ENCODE measurements at regions not wholly inside any gene's neighbourhood (a gene's known extent, or its start where the extent isn't known, plus 50 kb on each side); places are given as distances from the start of the nearest gene placed in this dataset.

- no peaks in the 10 kb centered on the region for H3K27me3 ChIP-seq (ENCODE audit: low read depth)
- DNase-seq (no peak), ATAC-seq (no peak)
- no peak overlapping the region for H3K4me3 ChIP-seq
- H3K9me3 ChIP-seq, result no peaks in the 10 kb centered on the region
- H3K27ac ChIP-seq, result no peak overlapping the region
- intact Hi-C loops (cut with DNase I), result no loop called here
- no peaks in the 10 kb centered on the region for H3K4me1 ChIP-seq
- TF ChIP-seq, protein P1, sequence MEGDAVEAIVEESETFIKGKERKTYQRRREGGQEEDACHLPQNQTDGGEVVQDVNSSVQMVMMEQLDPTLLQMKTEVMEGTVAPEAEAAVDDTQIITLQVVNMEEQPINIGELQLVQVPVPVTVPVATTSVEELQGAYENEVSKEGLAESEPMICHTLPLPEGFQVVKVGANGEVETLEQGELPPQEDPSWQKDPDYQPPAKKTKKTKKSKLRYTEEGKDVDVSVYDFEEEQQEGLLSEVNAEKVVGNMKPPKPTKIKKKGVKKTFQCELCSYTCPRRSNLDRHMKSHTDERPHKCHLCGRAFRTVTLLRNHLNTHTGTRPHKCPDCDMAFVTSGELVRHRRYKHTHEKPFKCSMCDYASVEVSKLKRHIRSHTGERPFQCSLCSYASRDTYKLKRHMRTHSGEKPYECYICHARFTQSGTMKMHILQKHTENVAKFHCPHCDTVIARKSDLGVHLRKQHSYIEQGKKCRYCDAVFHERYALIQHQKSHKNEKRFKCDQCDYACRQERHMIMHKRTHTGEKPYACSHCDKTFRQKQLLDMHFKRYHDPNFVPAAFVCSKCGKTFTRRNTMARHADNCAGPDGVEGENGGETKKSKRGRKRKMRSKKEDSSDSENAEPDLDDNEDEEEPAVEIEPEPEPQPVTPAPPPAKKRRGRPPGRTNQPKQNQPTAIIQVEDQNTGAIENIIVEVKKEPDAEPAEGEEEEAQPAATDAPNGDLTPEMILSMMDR (IDR thresholded peaks at IDR 0.05), result no peak
- no peaks in the 10 kb centered on the region for H3K36me3 ChIP-seq
These were observed 159.7 kb upstream of the MBNL1 start for GRCh38 chr3:152109038-152109437.

- Histone ChIP-seq H3K4me1 (no peaks in the 10 kb centered on the region), H3K27me3 (ENCODE audit: low read depth) (no peaks in the 10 kb centered on the region), H3K4me3 (no peak overlapping the region), H3K27ac (no peak overlapping the region), H3K9me3 (no peaks in the 10 kb centered on the region), H3K36me3 (no peaks in the 10 kb centered on the region)
- DNase-seq, result no peak
- intact Hi-C loops (cut with DNase I), result no loop called here
- TF ChIP-seq, protein P1 (IDR thresholded peaks at IDR 0.05), result no peak
- ATAC-seq, result no peak
These were observed 155.3 kb upstream of the MBNL1 start for GRCh38 chr3:152113413-152113812.

DNA sequence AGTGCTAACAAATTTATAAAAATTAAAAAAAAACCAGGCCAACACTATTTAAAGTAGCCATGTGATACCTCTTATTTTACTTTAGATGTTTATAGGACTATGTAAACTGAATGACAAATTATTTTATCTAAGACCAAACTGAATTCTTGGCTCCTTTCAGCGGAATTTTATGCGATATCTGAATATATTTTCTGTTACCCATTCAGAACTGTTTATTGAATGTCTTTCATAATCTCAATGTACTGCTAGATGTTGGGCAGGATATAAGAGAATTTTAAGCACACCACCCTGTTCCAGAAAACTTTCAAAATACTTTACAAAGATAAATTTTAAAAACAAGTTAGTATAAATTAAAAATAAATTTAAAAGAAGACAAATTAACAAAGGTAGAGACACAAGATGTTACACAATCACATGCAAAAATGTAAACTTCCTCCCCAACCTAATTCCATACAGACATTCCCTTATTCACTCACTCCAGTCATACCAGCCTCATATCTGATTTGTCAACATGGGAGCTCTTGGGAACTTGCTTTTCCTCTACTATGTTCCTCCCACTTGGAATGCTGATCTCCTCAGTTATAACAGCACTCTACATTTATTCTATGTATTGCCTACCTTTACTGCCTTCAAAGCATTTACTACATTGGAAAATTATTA is 154.6 kb upstream of the MBNL1 start:
- Histone ChIP-seq H3K27ac (no peak overlapping the region), H3K4me1 (no peaks in the 10 kb centered on the region), H3K4me3 (no peak overlapping the region), H3K9me3 (no peaks in the 10 kb centered on the region), H3K27me3 (ENCODE audit: low read depth) (no peaks in the 10 kb centered on the region), H3K36me3 (no peaks in the 10 kb centered on the region)
- TF ChIP-seq, protein P1 (IDR thresholded peaks at IDR 0.05), result no peak
- no peak for DNase-seq
- no peak for ATAC-seq
- intact Hi-C loops (cut with DNase I), result no loop called here

DNA sequence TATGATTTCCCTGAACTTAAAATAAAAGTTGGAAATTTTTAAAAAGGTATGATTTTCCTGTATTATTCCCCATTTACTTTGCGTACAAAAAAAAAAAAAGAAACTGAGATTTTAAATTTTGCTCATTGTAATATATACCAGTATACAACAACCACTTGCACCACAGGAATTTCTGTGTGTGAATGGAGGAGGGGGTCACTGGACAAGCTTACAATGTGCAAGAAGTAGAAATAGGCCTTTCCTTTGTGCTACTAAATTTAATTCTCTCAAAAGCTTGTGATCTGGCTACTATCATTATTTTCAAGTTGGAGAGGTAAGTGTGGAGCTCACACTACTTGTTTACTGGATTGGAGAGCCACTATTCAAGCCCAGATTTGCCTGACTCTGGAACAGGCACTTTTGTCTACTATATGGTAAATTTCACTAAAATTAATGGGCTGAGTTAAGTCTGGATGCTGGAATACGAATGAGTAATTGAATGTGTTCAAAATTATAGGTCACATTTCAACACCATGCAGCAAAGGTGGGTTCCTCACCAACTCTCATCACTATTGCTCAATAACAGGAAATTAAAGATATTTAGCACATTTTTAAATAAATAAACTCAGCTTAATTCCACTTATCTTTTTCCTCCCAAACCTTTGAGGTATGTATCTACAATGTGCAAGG is 148.0 kb upstream of the MBNL1 start:
- no peak for DNase-seq
- ATAC-seq, result no peak
- H3K4me3 ChIP-seq, result no peak overlapping the region
- H3K27ac ChIP-seq, result no peak overlapping the region
- no peaks in the 10 kb centered on the region for H3K36me3 ChIP-seq
- intact Hi-C loops (cut with DNase I), result no loop called here
- no peaks in the 10 kb centered on the region for H3K27me3 ChIP-seq (ENCODE audit: low read depth)
- no peaks in the 10 kb centered on the region for H3K9me3 ChIP-seq
- TF ChIP-seq, protein P1 (IDR thresholded peaks at IDR 0.05), result no peak
- H3K4me1 ChIP-seq, result no peaks in the 10 kb centered on the region

- no peak overlapping the region for H3K27ac ChIP-seq
- intact Hi-C loops (cut with DNase I), result no loop called here
- no peak for ATAC-seq
These were observed 147.5 kb upstream of the MBNL1 start for GRCh38 chr3:152121270-152121636.

More at GRCh38 chr3:152121270-152121636, 147.5 kb upstream of the MBNL1 start:
- no peaks in the 10 kb centered on the region for H3K36me3 ChIP-seq
- H3K4me3 ChIP-seq, result no peak overlapping the region
- H3K27me3 ChIP-seq (ENCODE audit: low read depth), result no peaks in the 10 kb centered on the region
- no peaks in the 10 kb centered on the region for H3K9me3 ChIP-seq
- H3K4me1 ChIP-seq, result no peaks in the 10 kb centered on the region
- no peak for DNase-seq
- TF ChIP-seq, protein P1 (IDR thresholded peaks at IDR 0.05), result no peak

All from lower lobe of right lung (tissue), 2 donors.